ENCODE measurements at regions not wholly inside any gene's neighbourhood (a gene's known extent, or its start where the extent isn't known, plus 50 kb on each side); places are given as distances from the start of the nearest gene placed in this dataset.

DNA sequence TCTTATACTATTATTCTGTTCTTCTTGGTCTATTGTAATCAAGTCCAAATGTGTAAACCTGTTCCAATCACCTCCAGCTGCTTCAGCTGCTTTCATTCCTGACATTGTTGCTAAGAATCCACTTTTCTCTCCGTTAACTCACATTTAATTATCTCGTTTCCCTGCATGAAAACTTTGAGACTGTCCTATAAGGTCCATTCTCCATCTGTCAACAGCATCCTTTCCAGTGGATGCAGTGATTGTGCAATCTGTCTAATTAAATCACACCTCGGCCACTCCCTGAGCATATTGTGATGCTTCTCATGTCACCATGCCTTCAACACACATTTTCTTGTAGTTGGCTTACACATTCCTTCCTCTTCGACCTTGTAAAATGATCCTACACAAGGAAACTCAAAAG, 1626.9 kb upstream of the SLC10A2 start:
- ATAC-seq (replicated peaks; ENCODE audit: extremely low read depth, poor library complexity, severe bottlenecking): no peak
- Mint-ChIP-seq H3K27me3 (no peaks in the 10 kb centered on the region), H3K4me1 (no peaks in the 10 kb centered on the region)

DNA sequence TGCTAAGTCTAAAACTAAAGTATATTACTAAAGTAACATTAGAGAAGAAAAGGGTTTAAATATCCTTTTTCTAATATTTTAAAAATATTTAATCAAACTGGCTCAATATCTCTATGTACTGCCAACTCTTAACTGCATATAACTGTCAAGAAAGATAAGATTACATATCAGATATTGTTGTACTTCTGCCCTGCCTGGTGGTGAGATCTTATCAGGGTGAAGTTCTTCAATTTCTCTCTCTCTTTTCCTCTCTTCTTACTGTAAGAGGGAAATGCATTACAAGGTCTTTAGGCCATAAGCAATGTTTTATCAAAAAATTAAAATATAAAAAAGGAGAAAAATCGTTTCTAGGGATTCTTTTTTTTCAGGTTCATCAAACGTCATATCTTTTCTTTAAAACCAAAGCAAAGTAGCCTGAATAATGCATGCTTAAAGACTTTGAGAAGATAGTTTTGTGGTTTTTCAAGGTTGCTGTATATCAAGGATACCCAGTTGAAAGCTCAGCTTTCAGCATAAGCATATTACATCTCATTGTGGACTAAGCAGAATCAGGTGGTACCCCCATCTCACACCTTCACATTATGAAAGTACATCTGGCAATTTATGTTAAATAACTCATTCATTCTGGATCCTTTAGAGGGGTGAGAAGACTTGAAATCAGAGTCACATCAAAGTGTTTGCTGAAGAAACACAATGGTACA, 1625.7 kb upstream of the SLC10A2 start:
- Mint-ChIP-seq H3K27me3 (no peaks in the 10 kb centered on the region), H3K4me3 (no peak overlapping the region), H3K27ac (ENCODE audit: low read depth) (no peak overlapping the region), H3K4me1 (no peaks in the 10 kb centered on the region), H3K36me3 (ENCODE audit: insufficient read depth) (no peaks in the 10 kb centered on the region), H3K9me3 (peaks cover 15% of the 10 kb centered on the region)
- ATAC-seq (replicated peaks; ENCODE audit: extremely low read depth, poor library complexity, severe bottlenecking) (no peak), DNase-seq (ENCODE audit: low spot score in 2 of 2) (no peak)

More for the DNA sequence above, 1626.9 kb upstream of the SLC10A2 start:
- Mint-ChIP-seq H3K36me3 (ENCODE audit: insufficient read depth) (no peaks in the 10 kb centered on the region), H3K4me3 (no peak overlapping the region), H3K27ac (ENCODE audit: low read depth) (no peak overlapping the region), H3K9me3 (peaks cover 19% of the 10 kb centered on the region)
- DNase-seq (ENCODE audit: low spot score in 2 of 2): no peak

DNA sequence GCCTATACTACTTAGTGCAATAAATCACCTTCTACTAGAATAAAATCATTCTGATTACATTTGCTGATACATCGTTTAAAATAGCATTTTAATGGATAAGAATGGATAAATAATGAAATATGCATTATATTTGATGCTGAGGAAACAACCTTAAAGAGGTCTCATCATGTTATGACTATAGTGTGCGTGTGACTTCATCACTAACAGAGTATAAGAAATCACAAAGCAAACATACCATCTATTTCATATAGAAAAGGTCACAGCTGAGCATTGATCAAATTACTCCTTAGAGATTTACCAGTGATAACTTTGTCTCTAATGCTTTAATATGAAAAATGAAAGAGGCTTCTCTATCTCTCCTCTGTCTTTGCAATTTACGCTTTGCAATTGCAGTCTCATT, 1620.3 kb upstream of the SLC10A2 start:
- Mint-ChIP-seq H3K4me3 (no peak overlapping the region), H3K36me3 (ENCODE audit: insufficient read depth) (no peaks in the 10 kb centered on the region)
- ATAC-seq (replicated peaks; ENCODE audit: extremely low read depth, poor library complexity, severe bottlenecking): no peak

GRCh38 chr13:104683789-104684188, 1617.6 kb upstream of the SLC10A2 start:
- H3K36me3 Mint-ChIP-seq (ENCODE audit: insufficient read depth): no peaks in the 10 kb centered on the region
- H3K27ac Mint-ChIP-seq (ENCODE audit: low read depth): no peak overlapping the region
- no peak overlapping the region for H3K4me3 Mint-ChIP-seq
- no peaks in the 10 kb centered on the region for H3K4me1 Mint-ChIP-seq
- H3K27me3 Mint-ChIP-seq: no peaks in the 10 kb centered on the region
- no peak for DNase-seq (ENCODE audit: low spot score in 2 of 2)
- H3K9me3 Mint-ChIP-seq: peaks cover 5% of the 10 kb centered on the region
- ATAC-seq (replicated peaks; ENCODE audit: extremely low read depth, poor library complexity, severe bottlenecking): no peak

More for the DNA sequence above, 1620.3 kb upstream of the SLC10A2 start:
- H3K4me1 Mint-ChIP-seq: no peaks in the 10 kb centered on the region
- no peak for DNase-seq (ENCODE audit: low spot score in 2 of 2)
- no peak overlapping the region for H3K27ac Mint-ChIP-seq (ENCODE audit: low read depth)
- H3K9me3 Mint-ChIP-seq: peaks cover 5% of the 10 kb centered on the region
- no peaks in the 10 kb centered on the region for H3K27me3 Mint-ChIP-seq

DNA sequence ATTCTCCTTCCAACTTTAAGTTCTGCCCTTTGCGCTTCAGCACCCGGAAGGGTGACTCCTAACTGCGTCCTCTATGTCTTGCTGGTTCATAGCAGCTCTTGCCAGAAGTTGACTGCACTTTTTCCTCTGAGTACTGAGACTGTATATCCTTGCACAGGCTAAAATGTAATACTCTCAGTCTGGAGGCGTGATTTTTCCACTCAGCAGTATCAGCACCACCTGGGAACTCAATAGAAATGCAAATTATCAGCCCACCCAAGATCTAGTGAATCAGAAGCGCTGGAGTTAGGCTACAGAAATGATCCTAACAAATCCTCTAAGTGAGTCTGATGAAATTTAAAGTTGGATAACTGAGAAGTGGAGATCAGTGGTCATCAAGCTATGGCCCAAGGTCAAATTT, 1611.9 kb upstream of the SLC10A2 start:
- H3K9me3 Mint-ChIP-seq: peaks cover 11% of the 10 kb centered on the region
- no peaks in the 10 kb centered on the region for H3K27me3 Mint-ChIP-seq
- no peak for ATAC-seq (replicated peaks; ENCODE audit: extremely low read depth, poor library complexity, severe bottlenecking)
- H3K36me3 Mint-ChIP-seq (ENCODE audit: insufficient read depth): no peaks in the 10 kb centered on the region
- H3K4me1 Mint-ChIP-seq: no peaks in the 10 kb centered on the region
- no peak for DNase-seq (ENCODE audit: low spot score in 2 of 2)
- no peak overlapping the region for H3K27ac Mint-ChIP-seq (ENCODE audit: low read depth)
- H3K4me3 Mint-ChIP-seq: no peak overlapping the region

DNA sequence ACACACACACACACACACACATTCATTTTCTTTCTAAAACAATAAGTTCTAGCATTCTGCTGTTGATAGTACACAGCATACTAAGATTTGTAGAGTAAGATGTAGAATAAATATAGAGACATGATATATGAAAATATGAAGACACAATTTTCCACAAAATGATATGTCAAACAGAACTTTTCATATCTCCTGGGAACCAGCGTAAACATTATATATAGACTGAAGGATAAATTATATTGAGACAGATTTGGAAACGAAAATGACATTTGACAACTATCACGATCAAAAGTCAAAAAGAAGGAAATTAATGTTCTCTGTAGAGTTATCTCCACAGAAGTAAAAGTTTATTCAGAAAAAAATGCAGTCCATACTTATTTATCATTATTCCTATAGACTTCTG, 1605.7 kb upstream of the SLC10A2 start:
- peaks cover 20% of the 10 kb centered on the region for H3K9me3 Mint-ChIP-seq
- H3K4me1 Mint-ChIP-seq: no peaks in the 10 kb centered on the region
- ATAC-seq (replicated peaks; ENCODE audit: extremely low read depth, poor library complexity, severe bottlenecking): no peak
- no peak overlapping the region for H3K27ac Mint-ChIP-seq (ENCODE audit: low read depth)
- no peak for DNase-seq (ENCODE audit: low spot score in 2 of 2)
- H3K4me3 Mint-ChIP-seq: no peak overlapping the region
- no peaks in the 10 kb centered on the region for H3K36me3 Mint-ChIP-seq (ENCODE audit: insufficient read depth)
- H3K27me3 Mint-ChIP-seq: no peaks in the 10 kb centered on the region

- no peak for DNase-seq (ENCODE audit: low spot score in 2 of 2)
- ATAC-seq (replicated peaks; ENCODE audit: extremely low read depth, poor library complexity, severe bottlenecking): no peak
- Mint-ChIP-seq H3K27ac (ENCODE audit: low read depth) (no peak overlapping the region), H3K4me1 (no peaks in the 10 kb centered on the region), H3K27me3 (no peaks in the 10 kb centered on the region), H3K36me3 (ENCODE audit: insufficient read depth) (no peaks in the 10 kb centered on the region), H3K4me3 (no peak overlapping the region), H3K9me3 (peaks cover 19% of the 10 kb centered on the region)
Observed at GRCh38 chr13:104657196-104657595, 1591.0 kb upstream of the SLC10A2 start.

DNA sequence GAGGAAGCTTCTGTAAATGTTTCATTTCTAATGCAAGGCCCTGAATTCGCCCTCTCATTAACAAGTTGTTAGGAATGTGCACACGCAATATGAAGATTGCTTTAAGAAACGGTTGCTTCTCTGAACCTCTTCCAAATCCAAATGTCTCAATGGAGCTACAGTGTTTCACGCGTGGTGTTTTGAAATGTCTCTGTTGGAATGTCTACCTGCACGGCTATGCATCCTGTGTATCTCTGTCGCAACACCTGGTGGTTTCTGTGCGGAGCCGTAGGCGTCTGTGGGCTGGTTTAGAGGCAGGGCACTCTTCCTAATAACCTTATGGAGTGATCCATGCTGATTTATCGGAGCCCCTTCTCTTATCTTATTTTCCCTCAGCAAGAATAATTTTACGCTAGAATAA, 1584.2 kb upstream of the SLC10A2 start:
- H3K9me3 Mint-ChIP-seq: peaks cover 5% of the 10 kb centered on the region
- ATAC-seq (replicated peaks; ENCODE audit: extremely low read depth, poor library complexity, severe bottlenecking) (no peak), DNase-seq (ENCODE audit: low spot score in 2 of 2) (no peak)
- no peaks in the 10 kb centered on the region for H3K36me3 Mint-ChIP-seq (ENCODE audit: insufficient read depth)
- no peaks in the 10 kb centered on the region for H3K4me1 Mint-ChIP-seq
- no peaks in the 10 kb centered on the region for H3K27me3 Mint-ChIP-seq
- H3K27ac Mint-ChIP-seq (ENCODE audit: low read depth): no peak overlapping the region
- no peak overlapping the region for H3K4me3 Mint-ChIP-seq

DNA sequence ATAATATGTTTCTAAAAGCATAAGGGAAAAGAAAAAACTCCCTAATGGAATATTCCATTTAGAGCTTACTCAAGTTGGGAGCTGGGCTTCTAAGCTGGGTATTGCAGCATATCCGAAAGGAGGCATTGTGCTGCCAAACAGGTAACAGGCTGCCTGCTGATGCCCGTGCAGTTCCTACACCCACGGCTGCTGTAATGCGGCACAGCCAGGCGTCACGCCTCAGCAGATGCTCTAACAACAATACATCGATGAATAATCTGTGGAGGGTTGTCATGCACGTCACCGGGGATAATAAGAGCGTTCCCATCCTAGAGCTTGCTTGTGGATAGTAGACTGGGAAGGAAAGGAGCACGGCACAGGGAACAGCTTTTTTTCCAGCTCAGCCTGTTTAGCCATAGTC, 1582.1 kb upstream of the SLC10A2 start:
- Mint-ChIP-seq H3K9me3 (peaks cover 2% of the 10 kb centered on the region), H3K4me3 (no peak overlapping the region), H3K27me3 (no peaks in the 10 kb centered on the region), H3K27ac (ENCODE audit: low read depth) (no peak overlapping the region), H3K36me3 (ENCODE audit: insufficient read depth) (no peaks in the 10 kb centered on the region), H3K4me1 (no peaks in the 10 kb centered on the region)
- DNase-seq (ENCODE audit: low spot score in 2 of 2) (no peak), ATAC-seq (replicated peaks; ENCODE audit: extremely low read depth, poor library complexity, severe bottlenecking) (no peak)

- no peaks in the 10 kb centered on the region for H3K9me3 Mint-ChIP-seq
- H3K36me3 Mint-ChIP-seq (ENCODE audit: insufficient read depth): no peaks in the 10 kb centered on the region
- no peak for ATAC-seq (replicated peaks; ENCODE audit: extremely low read depth, poor library complexity, severe bottlenecking)
- no peaks in the 10 kb centered on the region for H3K27me3 Mint-ChIP-seq
- no peak for DNase-seq (ENCODE audit: low spot score in 2 of 2)
- no peaks in the 10 kb centered on the region for H3K4me1 Mint-ChIP-seq
- H3K27ac Mint-ChIP-seq (ENCODE audit: low read depth): no peak overlapping the region
- H3K4me3 Mint-ChIP-seq: no peak overlapping the region
Observed at GRCh38 chr13:104645786-104646185, 1579.6 kb upstream of the SLC10A2 start.

DNA sequence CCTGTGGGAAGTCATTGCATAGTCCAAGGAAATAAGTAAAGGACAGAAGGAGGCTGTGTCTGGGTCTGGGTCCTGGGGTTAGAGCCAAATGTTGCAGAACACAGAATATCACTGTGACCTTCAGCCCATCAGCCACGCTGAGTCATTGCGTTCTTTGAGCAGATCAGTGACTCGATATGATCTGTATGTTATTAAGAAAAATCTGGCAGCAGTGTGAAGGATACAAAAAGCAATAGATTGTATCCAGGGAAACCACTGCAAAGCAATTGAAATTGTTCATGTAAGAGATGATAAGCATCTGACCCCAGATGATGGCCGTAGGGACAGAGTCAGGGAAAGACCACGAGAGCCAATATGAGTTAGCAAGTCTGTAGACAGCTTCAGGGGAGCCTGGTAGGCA, 1575.1 kb upstream of the SLC10A2 start:
- DNase-seq (ENCODE audit: low spot score in 2 of 2): no peak
- Mint-ChIP-seq H3K27me3 (no peaks in the 10 kb centered on the region), H3K27ac (ENCODE audit: low read depth) (no peak overlapping the region), H3K36me3 (ENCODE audit: insufficient read depth) (no peaks in the 10 kb centered on the region), H3K4me3 (no peak overlapping the region), H3K4me1 (no peaks in the 10 kb centered on the region), H3K9me3 (no peaks in the 10 kb centered on the region)
- no peak for ATAC-seq (replicated peaks; ENCODE audit: extremely low read depth, poor library complexity, severe bottlenecking)

- Mint-ChIP-seq H3K36me3 (ENCODE audit: insufficient read depth) (no peaks in the 10 kb centered on the region), H3K27ac (ENCODE audit: low read depth) (no peak overlapping the region), H3K4me3 (no peak overlapping the region), H3K9me3 (no peaks in the 10 kb centered on the region), H3K4me1 (no peaks in the 10 kb centered on the region), H3K27me3 (no peaks in the 10 kb centered on the region)
- no peak for DNase-seq (ENCODE audit: low spot score in 2 of 2)
- ATAC-seq (replicated peaks; ENCODE audit: extremely low read depth, poor library complexity, severe bottlenecking): no peak
Observed at GRCh38 chr13:104635879-104636278, 1569.7 kb upstream of the SLC10A2 start.

- H3K9me3 Mint-ChIP-seq: peaks cover 5% of the 10 kb centered on the region
- H3K4me3 Mint-ChIP-seq: no peak overlapping the region
- H3K27ac Mint-ChIP-seq (ENCODE audit: low read depth): no peak overlapping the region
- no peak for DNase-seq (ENCODE audit: low spot score in 2 of 2)
- no peaks in the 10 kb centered on the region for H3K27me3 Mint-ChIP-seq
- H3K36me3 Mint-ChIP-seq (ENCODE audit: insufficient read depth): no peaks in the 10 kb centered on the region
- H3K4me1 Mint-ChIP-seq: no peaks in the 10 kb centered on the region
- no peak for ATAC-seq (replicated peaks; ENCODE audit: extremely low read depth, poor library complexity, severe bottlenecking)
Observed at GRCh38 chr13:104634016-104634415, 1567.8 kb upstream of the SLC10A2 start.

Data from central memory CD8-positive, alpha-beta T cell (primary cell).